GM19351 (cell line): ENCODE measurements at regions not wholly inside any gene's neighbourhood (a gene's known extent, or its start where the extent isn't known, plus 50 kb on each side); places are given as distances from the start of the nearest gene placed in this dataset.
A peak's percentile ranks its signal among the peaks of the same experiment; 100 is the strongest.

Source experiments
- ATAC-seq: cut with Tn5 transposase; IDR thresholded peaks from one replicate; pipeline ENCODE4 v1.9.1; 2021; ENCODE audit warnings: mild to moderate bottlenecking, moderate library complexity; ENCODE audit not compliant: unreplicated experiment

GRCh38 chr14:22478670-22479069, 110.4 kb downstream of the DAD1 start:
- no peak for ATAC-seq

DNA sequence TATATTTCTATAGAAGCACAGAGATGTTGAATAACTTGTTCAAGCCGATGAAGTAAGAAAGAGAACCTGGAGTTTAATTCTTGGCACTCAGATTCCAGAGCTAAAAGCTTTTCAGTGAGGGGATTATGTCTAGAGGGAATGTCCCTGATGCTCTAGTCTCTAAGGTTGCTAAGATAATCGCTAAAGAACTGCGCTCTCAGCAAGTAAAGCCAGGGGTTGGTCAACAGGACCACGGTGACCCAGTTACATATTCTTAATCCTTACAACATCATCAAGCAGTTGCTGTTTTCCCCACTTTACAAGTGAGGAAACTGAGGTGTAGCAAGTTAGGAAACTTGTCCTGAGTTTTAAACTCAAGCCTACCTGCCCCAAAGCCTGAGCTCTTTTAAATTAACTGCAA, 110.8 kb downstream of the DAD1 start:
- ATAC-seq, result no peak

GRCh38 chr14:22477569-22478194, 111.3 kb downstream of the DAD1 start:
- no peak for ATAC-seq

DNA sequence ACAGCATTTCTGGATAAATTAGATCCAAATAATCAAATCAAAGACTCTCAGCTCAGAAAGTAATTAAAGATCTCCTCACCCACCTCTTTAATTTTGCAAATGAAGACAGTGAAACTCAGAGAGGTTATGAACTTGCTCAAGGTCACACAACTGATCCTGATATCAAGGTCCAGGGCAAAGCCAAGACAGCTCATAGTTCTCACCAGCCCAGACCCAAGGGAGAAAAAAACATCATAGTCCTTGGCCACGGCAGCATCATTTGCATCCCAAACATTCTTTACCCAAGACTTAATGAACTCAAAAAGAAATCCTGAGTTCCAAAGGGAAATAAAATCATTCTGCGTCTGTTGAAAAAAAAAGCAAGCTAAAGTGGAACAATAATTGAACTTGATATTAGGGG, 112.1 kb downstream of the DAD1 start:
- ATAC-seq, result no peak

- ATAC-seq, result no peak
Observed at GRCh38 chr14:22476005-22476751, 112.8 kb downstream of the DAD1 start.

GRCh38 chr14:22475381-22475780, 113.6 kb downstream of the DAD1 start:
- ATAC-seq, result no peak

DNA sequence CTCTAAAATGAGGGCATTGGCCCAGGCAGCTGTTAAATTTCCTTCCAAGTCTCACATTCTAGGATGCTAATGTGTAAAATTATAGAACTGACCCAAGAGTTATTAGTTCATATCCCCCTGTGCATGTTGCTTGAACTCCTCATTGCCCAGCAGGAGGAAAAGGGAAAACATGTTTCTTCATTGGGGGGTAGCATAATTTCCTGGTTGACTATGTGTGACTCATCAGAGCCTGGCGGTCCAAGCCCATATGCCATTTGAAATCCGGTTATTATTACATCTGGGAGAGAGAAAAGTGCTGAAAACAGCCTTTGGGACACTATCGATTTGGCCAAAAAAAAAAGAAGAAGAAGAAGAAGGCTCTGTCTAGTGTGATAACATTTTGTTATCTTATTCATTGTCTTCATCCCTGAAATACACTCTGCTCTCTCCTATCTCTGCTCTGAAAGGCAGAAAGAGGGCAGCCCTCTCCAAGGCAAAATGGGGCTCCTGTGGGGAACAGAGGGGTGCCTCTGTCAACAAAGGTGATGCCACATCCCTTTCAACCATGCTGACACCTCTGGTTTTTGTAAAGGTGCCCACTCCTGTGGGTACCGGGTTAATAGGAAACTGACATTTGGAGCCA, 114.2 kb downstream of the DAD1 start:
- no peak for ATAC-seq

DNA sequence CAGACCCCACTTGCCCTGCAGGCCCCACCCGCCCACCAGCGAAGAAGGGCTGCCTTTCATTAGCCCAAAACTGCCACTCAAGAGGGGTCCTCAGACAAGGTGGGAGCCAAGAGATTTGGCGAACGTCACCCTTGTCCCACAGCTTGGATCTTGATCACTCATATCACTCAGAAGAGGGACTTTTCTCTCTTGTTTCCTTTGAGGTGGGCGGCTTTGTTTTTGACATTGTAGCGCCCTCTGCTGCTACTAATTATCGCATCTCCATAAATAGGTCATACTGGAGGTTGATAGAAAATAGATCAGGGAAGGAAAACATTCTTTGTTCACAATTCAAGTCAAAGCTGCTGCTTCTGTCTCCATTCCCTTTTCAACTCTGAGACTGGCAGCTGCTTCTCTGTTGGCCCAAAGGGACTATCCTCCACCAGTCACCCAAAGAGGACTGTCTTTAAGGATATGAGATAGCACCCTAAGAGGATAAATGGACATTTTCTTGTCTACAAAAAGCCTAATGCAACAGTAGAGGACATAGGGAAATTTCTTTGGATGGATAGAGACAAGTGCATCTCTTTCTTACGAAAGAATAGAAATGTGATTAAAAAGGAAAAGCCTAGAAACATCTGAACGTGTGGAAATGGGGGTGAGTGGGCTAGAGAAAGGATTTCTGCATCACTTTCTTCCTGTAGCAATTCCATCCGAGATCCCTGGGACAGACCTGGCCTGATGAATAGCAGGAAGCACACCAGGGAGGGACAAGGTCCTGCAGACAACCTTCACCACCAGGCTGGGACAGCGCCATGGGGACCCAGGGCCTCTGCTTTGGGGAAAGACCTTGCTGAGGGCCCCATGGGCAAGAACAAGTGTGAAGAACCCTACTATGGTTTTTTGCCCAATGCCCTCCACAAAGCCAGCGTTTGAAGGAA, 115.8 kb downstream of the DAD1 start:
- peak; percentile 63 for ATAC-seq

DNA sequence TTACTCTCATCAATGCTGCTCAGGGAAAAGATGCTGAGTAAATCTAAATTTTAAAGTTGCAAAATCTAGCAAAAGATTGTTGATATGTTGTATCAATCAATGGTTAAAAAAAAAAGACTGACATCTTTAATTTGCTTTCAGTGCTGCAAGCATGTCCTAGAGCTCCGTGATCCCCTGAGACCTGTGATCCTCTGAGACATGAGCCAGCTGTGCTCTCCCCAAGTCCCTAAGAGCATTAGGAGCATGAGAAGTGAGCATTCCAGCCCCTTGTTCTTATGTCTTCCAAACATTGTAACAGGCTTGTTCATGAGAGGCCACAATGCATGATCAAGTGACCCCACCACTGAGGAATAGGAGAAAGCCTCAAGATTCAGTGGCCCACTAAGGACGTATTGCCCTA, 116.6 kb downstream of the DAD1 start:
- no peak for ATAC-seq

GRCh38 chr14:22471545-22472121, 117.4 kb downstream of the DAD1 start:
- no peak for ATAC-seq

- ATAC-seq, result no peak
Observed at GRCh38 chr14:22469538-22470303, 119.3 kb downstream of the DAD1 start.

DNA sequence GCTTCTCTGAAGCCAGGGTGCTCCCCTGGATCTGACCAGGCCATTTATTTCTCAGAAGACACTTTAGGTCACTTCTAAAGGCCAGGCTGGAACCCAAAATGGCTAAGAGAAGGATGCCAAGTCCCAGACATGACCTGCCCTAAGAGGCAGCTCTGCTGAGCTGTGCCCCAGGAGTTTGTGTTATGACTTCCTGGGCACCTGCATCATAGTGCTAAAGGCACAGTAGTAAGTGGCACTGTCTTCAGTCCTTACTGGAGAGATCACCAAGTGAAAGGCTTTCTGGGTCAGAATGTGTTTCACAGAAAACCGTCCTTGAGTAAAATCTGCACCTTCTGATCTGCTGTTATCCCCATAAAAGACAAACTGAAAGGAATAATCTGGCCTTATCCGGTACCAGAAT, 120.2 kb downstream of the DAD1 start:
- no peak for ATAC-seq

GRCh38 chr14:22466491-22466890, 122.5 kb downstream of the DAD1 start:
- peak; percentile 45 for ATAC-seq

- ATAC-seq, result no peak
Observed at GRCh38 chr14:22465201-22465840, 123.7 kb downstream of the DAD1 start.

DNA sequence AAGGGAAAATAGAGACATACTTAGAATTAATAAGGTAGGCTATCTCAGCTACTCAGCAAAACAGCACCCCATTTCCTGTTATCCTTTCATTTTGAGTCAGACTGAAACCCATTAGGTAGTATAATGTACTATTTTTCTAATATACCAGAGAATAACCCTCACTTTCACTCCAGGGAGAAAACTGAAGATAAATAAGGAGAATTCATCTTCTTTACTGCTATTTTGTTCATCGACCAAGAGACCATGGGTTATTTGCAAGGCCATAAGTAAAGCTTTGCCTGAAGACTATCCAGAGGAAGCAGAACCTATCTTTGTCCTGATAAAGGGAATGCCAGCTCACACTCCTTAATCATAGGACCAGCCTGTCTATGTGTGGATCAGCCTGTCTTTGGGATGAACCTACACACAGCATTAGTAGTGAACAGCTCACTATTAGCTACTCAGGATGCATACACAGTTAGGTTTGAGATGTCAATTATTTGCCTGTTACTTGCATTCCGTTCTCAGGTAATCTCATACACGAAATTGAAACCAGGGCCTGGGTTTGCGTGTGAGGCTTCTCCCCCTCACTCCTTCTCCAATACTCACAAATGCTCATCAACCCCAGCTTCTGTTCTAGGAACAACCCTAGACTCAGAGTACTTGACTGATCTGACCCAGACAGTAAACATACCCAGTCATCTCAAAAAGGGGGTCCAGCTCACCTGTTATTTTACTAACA, 124.4 kb downstream of the DAD1 start:
- ATAC-seq, result peak; percentile 65

- ATAC-seq, result no peak
Observed at GRCh38 chr14:22463763-22464173, 125.3 kb downstream of the DAD1 start.

DNA sequence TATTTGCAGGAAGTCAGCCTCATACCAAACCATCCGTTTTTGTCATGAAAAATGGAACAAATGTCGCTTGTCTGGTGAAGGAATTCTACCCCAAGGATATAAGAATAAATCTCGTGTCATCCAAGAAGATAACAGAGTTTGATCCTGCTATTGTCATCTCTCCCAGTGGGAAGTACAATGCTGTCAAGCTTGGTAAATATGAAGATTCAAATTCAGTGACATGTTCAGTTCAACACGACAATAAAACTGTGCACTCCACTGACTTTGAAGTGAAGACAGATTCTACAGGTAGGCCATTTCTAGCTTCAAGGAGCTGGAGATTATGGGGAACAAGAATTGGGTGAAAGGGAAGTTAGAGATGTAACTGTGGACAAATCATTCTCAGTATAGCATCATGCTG, 126.1 kb downstream of the DAD1 start:
- no peak for ATAC-seq

- ATAC-seq, result peak; percentile 49
Observed at GRCh38 chr14:22460461-22461195, 128.4 kb downstream of the DAD1 start.
